HG02943 (cell line): ENCODE measurements at regions not wholly inside any gene's neighbourhood (a gene's known extent, or its start where the extent isn't known, plus 50 kb on each side); places are given as distances from the start of the nearest gene placed in this dataset.
"Not testable (repeated sequence)": the region's sequence is repeated elsewhere in the genome, so short reads cannot be mapped to it uniquely, and the experiment has no call there.

Source experiments
- ATAC-seq: cut with Tn5 transposase; IDR thresholded peaks from one replicate; pipeline ENCODE4 v1.9.1; 2021; ENCODE audit warnings: mild to moderate bottlenecking, low read depth, moderate library complexity; ENCODE audit not compliant: unreplicated experiment

DNA sequence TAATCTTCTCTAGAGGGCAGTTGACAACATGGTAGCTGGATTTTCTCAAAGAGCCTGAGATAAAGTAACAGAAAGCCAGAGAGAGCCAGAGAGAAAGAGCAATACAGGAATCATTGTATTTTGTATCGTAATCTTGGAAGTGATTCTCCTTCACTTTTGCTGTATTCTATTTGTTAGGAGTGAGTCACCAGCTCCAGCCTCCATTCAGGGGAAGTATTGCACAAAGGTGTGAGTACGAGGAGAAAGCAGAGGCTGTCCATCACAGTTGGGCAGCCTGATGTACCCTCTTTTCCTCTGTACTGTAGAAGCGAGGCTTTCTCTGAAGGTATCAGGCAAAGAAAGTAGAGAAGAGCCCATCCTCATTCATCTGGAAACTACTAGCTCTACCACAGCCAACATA lies 176.8 kb downstream of the KCNS3 start:
- ATAC-seq = no peak

DNA sequence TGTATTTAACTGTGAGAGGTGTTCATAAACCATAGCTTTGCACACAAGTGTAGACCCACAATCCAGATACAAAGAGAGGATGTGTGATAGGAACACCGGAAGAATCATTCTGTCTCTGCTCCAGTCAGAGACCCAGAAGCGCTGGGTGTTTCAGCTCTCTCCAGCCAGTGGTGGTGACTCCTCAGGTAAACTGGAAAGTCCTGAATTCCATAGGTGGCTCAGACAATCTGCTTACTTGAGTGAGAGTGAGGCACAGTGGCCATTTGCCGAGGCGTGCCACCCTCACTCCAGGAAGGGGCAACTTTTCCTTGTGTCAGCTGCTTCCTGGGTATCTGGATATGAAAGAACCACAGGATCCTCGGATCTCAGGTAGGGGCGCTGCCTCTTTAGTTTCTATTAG lies 171.5 kb downstream of the KCNS3 start:
- ATAC-seq = no peak

DNA sequence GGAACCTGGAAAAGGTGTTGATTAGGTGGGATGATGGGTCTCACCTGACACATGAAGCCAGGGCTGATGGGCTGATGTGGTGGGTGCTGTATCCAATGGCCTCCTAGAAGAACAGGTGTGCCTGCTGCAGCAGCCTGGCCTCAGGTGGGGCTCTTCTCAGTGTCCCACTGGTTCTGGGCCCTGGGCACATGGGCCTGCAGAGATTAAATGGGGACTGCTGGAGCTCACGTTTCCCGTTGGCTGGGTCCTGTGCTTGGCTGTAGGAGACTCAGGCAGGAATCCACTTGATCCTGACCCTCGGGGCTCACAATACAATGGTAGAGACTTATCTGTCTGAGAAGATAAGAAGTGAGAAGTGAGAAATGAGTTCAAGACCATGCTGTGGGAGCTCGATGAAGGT lies 170.9 kb downstream of the KCNS3 start:
- ATAC-seq = no peak

DNA sequence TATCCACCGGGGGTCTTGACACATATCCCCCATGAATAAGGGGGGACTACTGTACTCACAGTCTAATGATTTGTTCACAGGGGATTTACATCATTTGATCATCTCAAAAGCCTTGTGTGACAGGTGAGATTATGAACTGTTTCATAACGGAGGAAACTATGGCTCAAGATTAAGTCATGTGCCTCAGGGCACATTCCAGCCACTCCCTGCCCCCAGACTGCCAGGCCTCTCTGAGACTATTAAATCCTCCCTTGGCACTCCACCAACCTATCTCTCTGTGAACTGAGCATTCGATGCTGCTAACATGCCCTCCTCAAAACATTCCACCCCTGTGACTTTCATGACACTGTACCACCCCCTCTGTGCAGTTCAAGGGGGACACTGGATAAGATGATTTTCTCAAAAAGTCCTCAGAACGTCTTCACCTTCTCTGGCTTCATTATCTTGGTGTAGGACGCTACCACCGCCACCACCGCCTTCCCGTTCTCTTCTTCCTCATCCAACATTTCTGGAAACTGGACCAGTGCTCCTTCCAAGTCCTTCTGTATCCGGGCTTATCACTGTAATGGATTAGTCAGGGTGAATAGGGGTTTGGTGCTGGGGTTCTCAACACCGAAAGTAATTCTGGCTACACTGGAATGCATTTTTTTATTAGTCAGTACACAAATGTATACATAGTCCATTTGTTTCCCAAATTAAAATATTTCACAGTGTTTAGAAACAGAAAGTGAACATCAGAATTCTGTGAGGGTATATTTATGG lies 169.6 kb downstream of the KCNS3 start:
- no peak for ATAC-seq

DNA sequence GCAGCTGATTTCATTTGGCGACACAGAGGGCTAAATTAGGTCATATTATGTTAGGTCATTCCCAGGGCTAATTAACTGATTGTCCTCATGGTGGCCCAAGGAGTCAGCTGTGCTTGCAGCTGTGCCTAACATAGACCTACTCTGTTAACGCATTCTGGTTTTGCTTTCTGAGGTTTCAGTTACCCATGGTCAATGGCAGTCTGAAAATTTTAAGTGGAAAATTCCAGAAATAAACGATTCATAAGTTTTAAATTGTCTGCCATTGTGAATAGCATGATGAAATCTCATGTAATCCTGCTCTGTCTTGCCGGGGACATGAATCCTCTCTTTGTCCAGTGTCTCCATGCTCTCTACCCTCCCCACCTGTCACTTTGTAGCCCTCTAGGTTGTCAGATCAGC lies 168.7 kb downstream of the KCNS3 start:
- ATAC-seq = no peak

DNA sequence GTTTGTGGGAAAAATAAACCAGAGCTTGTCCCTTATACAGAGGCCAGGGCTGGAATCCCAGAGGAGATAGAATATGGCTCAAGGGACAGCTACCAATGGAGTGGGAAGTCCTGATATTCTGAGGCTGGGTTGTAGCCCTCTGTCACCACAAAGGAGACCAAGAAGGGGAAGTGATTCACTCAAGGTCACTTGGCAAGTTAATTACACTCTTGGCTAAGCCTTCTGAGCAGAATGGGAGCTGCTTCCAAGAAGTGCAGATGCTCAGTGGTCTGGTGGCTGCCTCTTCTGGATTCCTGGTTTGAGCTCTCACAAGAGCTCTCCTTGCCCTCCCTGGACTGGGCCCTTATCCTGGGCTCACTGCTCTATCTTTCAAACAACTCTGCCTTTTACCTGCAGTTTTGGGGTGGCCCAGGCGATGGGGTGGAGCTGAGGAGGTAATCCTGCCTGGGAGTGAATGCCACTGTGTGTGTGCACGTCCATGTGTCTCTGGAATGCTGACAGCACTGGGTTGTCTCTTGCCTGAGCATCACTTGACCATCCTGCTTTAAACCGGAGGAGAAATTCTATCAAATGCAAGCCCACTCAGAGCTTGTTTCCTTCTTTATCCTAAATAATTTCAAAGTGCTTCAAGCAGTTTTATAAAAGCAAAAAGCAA lies 168.2 kb downstream of the KCNS3 start:
- ATAC-seq = no peak

DNA sequence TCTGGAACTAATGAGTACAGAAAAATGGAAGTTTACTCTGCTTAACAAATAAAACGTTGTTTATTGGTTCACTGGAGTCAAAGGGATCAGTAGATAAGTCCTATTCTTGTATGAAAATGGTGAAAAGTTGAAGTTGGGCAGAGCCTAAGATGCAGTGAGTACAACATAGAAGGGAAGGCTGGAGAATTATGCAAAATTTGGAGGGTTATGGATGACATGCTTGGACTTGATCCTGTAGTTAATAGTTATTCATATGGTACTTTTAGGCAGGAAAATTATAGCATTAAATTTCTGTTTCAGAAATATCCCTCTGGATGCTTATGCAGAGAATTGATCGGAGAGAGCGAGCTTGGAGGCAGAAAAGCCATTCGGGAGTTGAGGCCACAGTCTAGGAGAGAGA lies 167.6 kb downstream of the KCNS3 start:
- no peak for ATAC-seq

DNA sequence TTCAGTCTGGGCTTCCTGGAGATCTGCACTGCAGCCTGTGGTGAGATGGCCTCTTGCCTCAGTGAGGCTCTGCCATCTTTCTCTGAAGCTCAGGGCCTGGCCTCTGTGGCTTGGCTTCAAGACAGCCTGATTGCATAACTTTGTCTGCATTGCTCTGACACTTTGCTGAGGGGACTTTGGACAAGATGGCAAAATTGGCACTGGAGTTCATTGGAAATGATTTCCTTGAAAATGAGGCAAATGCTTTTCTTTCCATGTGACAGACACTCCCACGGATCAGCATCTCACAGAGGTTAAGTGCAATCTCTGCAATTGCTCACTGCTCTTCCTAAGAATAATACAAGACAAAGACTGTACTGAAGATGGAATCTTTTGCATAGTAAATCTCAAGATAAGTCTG lies 166.8 kb downstream of the KCNS3 start:
- ATAC-seq = no peak

DNA sequence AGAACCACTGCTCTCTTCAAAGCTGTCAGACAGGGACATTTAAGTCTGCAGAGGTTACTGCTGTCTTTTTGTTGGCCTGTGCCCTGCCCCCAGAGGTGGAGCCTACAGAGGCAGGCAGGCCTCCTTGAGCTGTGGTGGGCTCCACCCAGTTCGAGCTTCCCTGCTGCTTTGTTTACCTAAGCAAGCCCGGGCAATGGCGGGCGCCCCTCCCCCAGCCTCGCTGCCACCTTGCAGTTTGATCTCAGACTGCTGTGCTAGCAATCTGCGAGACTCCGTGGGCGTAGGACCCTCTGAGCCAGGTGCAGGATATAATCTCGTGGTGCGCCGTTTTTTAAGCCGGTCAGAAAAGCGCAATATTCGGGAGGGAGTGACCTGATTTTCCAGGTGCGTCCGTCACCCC lies 138.9 kb downstream of the KCNS3 start:
- not testable (repeated sequence) for ATAC-seq

DNA sequence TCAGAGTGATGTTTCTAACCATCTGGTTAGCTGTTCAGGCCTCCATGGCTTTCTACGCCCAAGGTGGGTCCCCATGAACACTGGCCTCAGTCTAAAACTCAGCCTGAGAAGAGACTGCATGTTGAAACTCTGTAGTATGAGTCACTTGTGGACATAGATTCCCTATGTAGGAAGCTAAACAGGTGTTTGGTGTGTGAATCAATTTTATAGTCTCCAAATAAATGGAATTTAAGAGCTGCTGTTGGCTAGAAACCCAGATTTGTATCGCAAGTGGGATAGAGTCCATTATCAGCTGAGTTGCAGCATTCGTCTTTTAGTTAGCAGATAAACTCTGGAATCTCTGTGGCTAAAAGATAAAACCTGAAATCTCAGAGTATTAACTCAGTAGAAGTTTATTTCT lies 131.4 kb downstream of the KCNS3 start:
- no peak for ATAC-seq

DNA sequence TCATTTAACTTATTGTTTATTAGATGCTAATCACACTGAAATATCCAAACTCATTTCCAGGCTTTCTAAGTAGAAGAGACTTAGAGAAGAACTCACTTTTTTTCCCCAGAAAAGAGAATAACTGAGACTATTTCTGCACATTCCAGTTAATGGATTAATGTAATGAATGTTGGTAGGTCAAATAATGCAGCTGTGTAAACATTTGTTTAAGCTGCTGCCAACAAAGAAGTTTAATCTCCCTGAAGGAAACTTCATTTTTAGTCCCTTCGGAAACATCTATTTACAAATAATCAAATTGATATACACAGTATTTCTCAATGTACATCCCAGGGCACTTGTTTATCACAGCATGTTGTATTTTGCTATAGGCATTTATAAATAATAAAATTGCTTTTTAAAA lies 126.9 kb downstream of the KCNS3 start:
- ATAC-seq = no peak

DNA sequence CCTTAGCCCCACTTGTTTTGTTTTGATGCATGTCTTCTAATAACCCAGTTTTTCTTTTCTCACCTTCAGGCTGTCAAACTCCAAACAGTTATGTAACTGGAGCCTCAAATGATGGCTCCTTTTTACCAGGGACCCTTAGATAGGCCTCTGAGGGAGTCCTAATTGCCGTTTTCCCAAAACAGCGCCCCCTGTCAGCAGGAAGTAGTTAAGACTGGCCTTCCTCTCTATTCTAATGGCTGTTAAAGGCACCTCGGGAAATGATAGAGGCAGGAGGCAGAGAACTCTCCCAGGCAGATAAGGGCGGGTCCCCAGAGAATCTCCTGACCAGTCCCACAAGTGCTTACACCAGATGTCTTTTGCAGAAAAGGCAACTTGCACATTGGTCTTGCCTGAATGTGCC lies 123.2 kb downstream of the KCNS3 start:
- ATAC-seq = no peak

DNA sequence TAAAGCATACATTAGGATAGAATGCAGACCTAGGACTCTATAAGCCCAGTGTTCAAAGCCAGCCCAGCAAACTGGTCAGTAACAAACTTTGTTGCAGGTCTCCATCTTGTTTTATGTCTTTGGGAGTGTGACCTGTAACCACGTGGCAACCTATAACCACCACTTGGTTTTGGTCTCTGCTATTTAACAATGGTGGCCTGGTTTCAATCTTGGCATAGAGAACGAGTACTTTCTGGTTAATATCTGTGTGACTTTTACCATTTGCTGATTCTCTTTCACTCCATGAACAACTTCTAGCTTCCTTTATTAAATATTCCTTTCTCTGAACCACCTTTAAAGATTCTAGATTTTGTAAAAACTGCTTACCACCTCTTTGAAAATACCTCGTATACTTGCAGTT lies 118.5 kb downstream of the KCNS3 start:
- ATAC-seq = no peak

DNA sequence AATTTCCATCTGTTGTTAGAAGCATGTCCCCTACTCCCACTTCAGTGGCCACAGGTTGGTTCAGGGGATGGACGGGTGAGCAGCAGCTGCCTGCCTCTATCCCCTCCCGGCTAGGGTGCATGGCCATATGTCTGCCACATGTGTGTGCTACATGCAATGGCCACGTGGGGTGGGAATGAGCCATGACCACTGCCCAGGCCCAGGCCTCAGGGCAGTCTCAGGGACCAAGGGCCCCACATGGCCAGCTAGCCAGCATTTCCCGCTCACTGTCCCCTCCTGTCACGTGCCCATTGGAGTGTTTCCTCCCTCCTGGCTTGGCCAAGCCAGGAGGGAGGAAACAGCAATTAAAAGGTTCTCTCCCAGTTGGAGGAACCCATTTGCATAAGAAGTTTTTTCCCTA lies 117.1 kb downstream of the KCNS3 start:
- ATAC-seq = no peak
